Stimulated activated effector memory CD8-positive, alpha-beta T cell treated with anti-CD3 and anti-CD28 coated beads, Interleukin-12 subunit alpha, Interleukin-12 subunit beta, amount 100 ng/mL, for 72 hours (primary cell): ENCODE measurements at regions not wholly inside any gene's neighbourhood (a gene's known extent, or its start where the extent isn't known, plus 50 kb on each side); places are given as distances from the start of the nearest gene placed in this dataset.

Source experiments
- ATAC-seq: fragments of 150-1000 bp; cut with Tn5 transposase; 2 replicates; pipeline ENCODE4 v1.10.0; 2021
- DNase-seq, 2 donors: peaks; one replicate each; pipeline ENCODE4 v3.0.0; 2021 to 2022; ENCODE audit warnings: low spot score in 2 of 2
- H3K27ac Mint-ChIP-seq: one replicate; pipeline ENCODE4 v1.8.0; 2022; ENCODE audit warnings: mild to moderate bottlenecking, mixed read lengths
- H3K36me3 Mint-ChIP-seq: one replicate; pipeline ENCODE4 v1.8.0; 2022; ENCODE audit warnings: mild to moderate bottlenecking, mixed read lengths
- H3K4me1 Mint-ChIP-seq: one replicate; pipeline ENCODE4 v1.8.0; 2022; ENCODE audit warnings: mixed read lengths
- H3K4me3 Mint-ChIP-seq: one replicate; pipeline ENCODE4 v1.8.0; 2022; ENCODE audit warnings: mild to moderate bottlenecking, mixed read lengths
- H3K9me3 Mint-ChIP-seq: one replicate; pipeline ENCODE4 v1.8.0; 2022; ENCODE audit warnings: mixed read lengths

GRCh38 chr2:149656996-149657395 lies 69.4 kb upstream of the MMADHC start:
- no peaks in the 10 kb centered on the region for H3K4me1 Mint-ChIP-seq
- no peaks in the 10 kb centered on the region for H3K36me3 Mint-ChIP-seq
- H3K27ac Mint-ChIP-seq, result no peak overlapping the region
- DNase-seq (no peak), ATAC-seq (no peak)
- no peak overlapping the region for H3K4me3 Mint-ChIP-seq
- no peaks in the 10 kb centered on the region for H3K9me3 Mint-ChIP-seq

DNA sequence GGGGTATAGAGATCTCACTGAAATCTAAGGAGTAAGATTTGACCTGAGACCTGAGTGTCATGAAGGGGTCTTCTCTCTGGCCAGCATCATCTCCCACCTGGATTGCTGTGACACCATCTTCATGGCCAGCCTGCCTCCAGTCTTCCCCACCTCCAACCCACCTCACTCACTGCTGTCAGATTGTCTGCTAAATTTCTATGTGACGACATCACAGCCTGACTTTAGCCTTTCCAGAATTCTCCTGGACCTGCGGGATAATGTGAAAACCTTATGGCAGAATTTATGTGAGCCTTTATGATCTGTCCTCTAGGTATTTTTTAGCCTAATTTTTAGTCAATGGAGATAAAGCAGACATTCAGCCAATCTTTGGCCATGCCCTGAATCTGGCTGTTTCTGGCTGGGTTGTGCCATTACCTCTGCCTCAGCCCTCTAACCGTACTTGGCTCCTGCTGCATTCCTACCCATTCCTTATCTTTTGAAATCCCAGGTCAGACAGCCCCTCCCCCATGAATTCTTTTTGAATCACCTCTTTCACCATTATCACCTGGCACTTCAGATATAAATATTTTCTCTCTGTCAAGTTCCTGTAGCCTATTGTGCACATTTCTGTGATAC lies 66.4 kb upstream of the MMADHC start:
- H3K4me1 Mint-ChIP-seq, result no peaks in the 10 kb centered on the region
- DNase-seq (no peak), ATAC-seq (no peak)
- no peak overlapping the region for H3K4me3 Mint-ChIP-seq
- no peaks in the 10 kb centered on the region for H3K36me3 Mint-ChIP-seq
- no peaks in the 10 kb centered on the region for H3K9me3 Mint-ChIP-seq
- H3K27ac Mint-ChIP-seq, result no peak overlapping the region

GRCh38 chr2:149652926-149653325 lies 65.4 kb upstream of the MMADHC start:
- Mint-ChIP-seq H3K4me1 (no peaks in the 10 kb centered on the region), H3K4me3 (no peak overlapping the region), H3K9me3 (no peaks in the 10 kb centered on the region), H3K36me3 (no peaks in the 10 kb centered on the region), H3K27ac (no peak overlapping the region)
- no peak for ATAC-seq
- DNase-seq, result no peak

GRCh38 chr2:149652526-149652925 lies 65.0 kb upstream of the MMADHC start:
- H3K27ac Mint-ChIP-seq, result no peak overlapping the region
- H3K4me3 Mint-ChIP-seq, result no peak overlapping the region
- no peaks in the 10 kb centered on the region for H3K36me3 Mint-ChIP-seq
- ATAC-seq (no peak), DNase-seq (no peak)
- H3K4me1 Mint-ChIP-seq, result no peaks in the 10 kb centered on the region
- no peaks in the 10 kb centered on the region for H3K9me3 Mint-ChIP-seq

DNA sequence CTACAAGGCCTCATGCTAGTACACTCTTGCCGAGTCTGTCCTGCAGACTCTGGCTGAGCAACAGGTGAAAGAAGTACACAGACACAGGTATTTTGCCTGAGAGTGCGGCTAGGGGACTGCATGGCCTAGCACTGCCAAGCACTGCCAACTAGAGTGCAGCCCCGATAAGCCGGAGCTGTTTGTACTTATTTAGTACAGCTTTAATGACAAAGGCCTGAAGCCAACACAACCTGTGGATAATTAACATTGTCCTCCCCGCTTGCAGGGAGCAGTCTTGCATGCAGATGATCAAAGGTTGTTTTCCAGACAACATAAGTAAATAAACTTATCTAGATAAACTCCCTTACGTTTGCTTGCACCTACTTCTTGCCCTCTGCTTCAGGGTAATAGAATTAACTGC lies 63.7 kb upstream of the MMADHC start:
- H3K4me1 Mint-ChIP-seq, result no peaks in the 10 kb centered on the region
- DNase-seq (no peak), ATAC-seq (no peak)
- no peaks in the 10 kb centered on the region for H3K36me3 Mint-ChIP-seq
- no peak overlapping the region for H3K4me3 Mint-ChIP-seq
- no peaks in the 10 kb centered on the region for H3K9me3 Mint-ChIP-seq
- H3K27ac Mint-ChIP-seq, result no peak overlapping the region

GRCh38 chr2:149650006-149650405 lies 62.4 kb upstream of the MMADHC start:
- ATAC-seq (no peak), DNase-seq (no peak)
- H3K27ac Mint-ChIP-seq, result no peak overlapping the region
- H3K36me3 Mint-ChIP-seq, result no peaks in the 10 kb centered on the region
- H3K4me3 Mint-ChIP-seq, result no peak overlapping the region
- H3K4me1 Mint-ChIP-seq, result no peaks in the 10 kb centered on the region
- no peaks in the 10 kb centered on the region for H3K9me3 Mint-ChIP-seq

GRCh38 chr2:149648282-149649030 lies 60.9 kb upstream of the MMADHC start:
- Mint-ChIP-seq H3K4me1 (no peaks in the 10 kb centered on the region), H3K27ac (no peak overlapping the region), H3K36me3 (no peaks in the 10 kb centered on the region), H3K4me3 (no peak overlapping the region), H3K9me3 (no peaks in the 10 kb centered on the region)
- DNase-seq (no peak), ATAC-seq (no peak)

DNA sequence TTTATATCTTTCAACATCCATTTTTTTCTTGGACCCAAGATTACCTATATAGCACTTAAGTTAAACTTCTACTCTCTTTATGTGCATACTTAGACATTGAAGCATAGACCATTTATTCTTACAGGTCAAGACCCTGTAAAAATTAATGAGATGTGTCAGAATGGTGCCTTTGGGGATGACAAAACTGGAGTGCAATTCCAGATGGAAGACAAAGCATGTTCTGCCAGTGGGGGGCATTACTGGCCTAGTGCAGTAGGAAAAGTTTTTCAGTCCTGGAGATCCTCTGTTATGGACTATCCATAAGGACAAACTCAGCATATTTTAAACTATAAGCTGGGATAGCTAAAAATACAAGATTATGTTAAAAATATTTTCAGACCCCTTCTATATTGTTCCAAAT lies 57.8 kb upstream of the MMADHC start:
- DNase-seq, result no peak
- no peaks in the 10 kb centered on the region for H3K36me3 Mint-ChIP-seq

More for the DNA sequence above, 57.8 kb upstream of the MMADHC start:
- Mint-ChIP-seq H3K4me3 (no peak overlapping the region), H3K4me1 (no peaks in the 10 kb centered on the region), H3K9me3 (no peaks in the 10 kb centered on the region), H3K27ac (no peak overlapping the region)
- no peak for ATAC-seq
